Body of pancreas (tissue), 4 donors: ENCODE measurements at regions not wholly inside any gene's neighbourhood (a gene's known extent, or its start where the extent isn't known, plus 50 kb on each side); places are given as distances from the start of the nearest gene placed in this dataset.

ENCODE experiments used
- ATAC-seq: fragments of 150-250 bp; one replicate; pipeline ENCODE4 v1.9.1; 2016
- DNase-seq, 4 donors: peaks; one replicate each; pipeline ENCODE4 v3.0.0-alpha.2; 2019
- H3K27ac ChIP-seq, 4 donors: fragments of 200-600 bp; sonication (generic); 1 replicate in 3 of 4; 2 replicates in 1 of 4; pipeline versions ENCODE4 v1.5.1 to v1.6.1; 2016 to 2019; ENCODE audit warnings: mild to moderate bottlenecking in 1 of 4, mixed read lengths in 1 of 4, moderate library complexity in 1 of 4
- H3K27me3 ChIP-seq, 2 donors: fragments of 200-600 bp; sonication (generic); one replicate each; pipeline ENCODE4 v1.6.0; 2016; ENCODE audit warnings: mild to moderate bottlenecking in 1 of 2
- H3K36me3 ChIP-seq, 2 donors: fragments of 200-600 bp; sonication (generic); replicated peaks in 1 of 2; 2 replicates each; pipeline ENCODE4 v1.5.1; 2016; ENCODE audit warnings: low read depth in 2 of 2; ENCODE audit not compliant: insufficient read depth in 1 of 2
- H3K4me1 ChIP-seq: fragments of 200-600 bp; sonication (generic); one replicate; pipeline ENCODE4 v1.6.0; 2016
- H3K4me3 ChIP-seq, 2 donors: fragments of 200-600 bp; sonication (generic); 1 replicate in 1 of 2; 2 replicates in 1 of 2; pipeline ENCODE4 v1.5.1; 2016 to 2019
- H3K9me3 ChIP-seq, 3 donors: fragments of 200-600 bp; sonication (generic); 1 replicate in 2 of 3; 2 replicates in 1 of 3; pipeline ENCODE4 v1.5.1; 2016
- POLR2A ChIP-seq, 3 donors: fragments of 450-650 bp; IDR thresholded peaks; one replicate each; pipeline ENCODE4 v1.6.1; 2016; ENCODE audit warnings: antibody characterized with exemption in 3 of 3, mild to moderate bottlenecking in 2 of 3
- WGBS, 2 donors: methylation state at CpG; one replicate each; pipeline ENCODE4 v1.1.5; 2017; 5-methylcytosine and 5-hydroxymethylcytosine counted together
- intact Hi-C: fragments of 100-400 bp; cut with DNase I; formaldehyde crosslinking; loops from one replicate; pipeline ENCODE4 v1.15.1; 2023
- TF ChIP-seq, protein P1 (sequence below), 7 experiments: fragments of 450-650 bp in 4 of 7; fragments of 200-600 bp in 3 of 7; sonication (generic) in 3 of 7; IDR thresholded peaks; one replicate each; pipeline ENCODE4 v1.5.1; 2016 to 2019; ENCODE audit warnings: antibody characterized with exemption in 7 of 7

GRCh38 chr11:70672991-70673653 is 274.8 kb downstream of the CTTN start:
- Histone ChIP-seq H3K27ac (no peak overlapping the region), H3K4me1 (no peaks in the 10 kb centered on the region), H3K4me3 (no peak overlapping the region), H3K9me3 (no peaks in the 10 kb centered on the region), H3K36me3 (no peaks in the 10 kb centered on the region), H3K27me3 (no peaks in the 10 kb centered on the region)
- intact Hi-C loops = no loop called here
- no peak for DNase-seq
- ATAC-seq = no peak
- WGBS, 2 donors = 95 to 98% methylated on average over 8 of the region's 8 CpGs
- TF ChIP-seq, protein P1, sequence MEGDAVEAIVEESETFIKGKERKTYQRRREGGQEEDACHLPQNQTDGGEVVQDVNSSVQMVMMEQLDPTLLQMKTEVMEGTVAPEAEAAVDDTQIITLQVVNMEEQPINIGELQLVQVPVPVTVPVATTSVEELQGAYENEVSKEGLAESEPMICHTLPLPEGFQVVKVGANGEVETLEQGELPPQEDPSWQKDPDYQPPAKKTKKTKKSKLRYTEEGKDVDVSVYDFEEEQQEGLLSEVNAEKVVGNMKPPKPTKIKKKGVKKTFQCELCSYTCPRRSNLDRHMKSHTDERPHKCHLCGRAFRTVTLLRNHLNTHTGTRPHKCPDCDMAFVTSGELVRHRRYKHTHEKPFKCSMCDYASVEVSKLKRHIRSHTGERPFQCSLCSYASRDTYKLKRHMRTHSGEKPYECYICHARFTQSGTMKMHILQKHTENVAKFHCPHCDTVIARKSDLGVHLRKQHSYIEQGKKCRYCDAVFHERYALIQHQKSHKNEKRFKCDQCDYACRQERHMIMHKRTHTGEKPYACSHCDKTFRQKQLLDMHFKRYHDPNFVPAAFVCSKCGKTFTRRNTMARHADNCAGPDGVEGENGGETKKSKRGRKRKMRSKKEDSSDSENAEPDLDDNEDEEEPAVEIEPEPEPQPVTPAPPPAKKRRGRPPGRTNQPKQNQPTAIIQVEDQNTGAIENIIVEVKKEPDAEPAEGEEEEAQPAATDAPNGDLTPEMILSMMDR (IDR thresholded peaks at IDR 0.05) = no peak
- TF ChIP-seq POLR2A (IDR thresholded peaks at IDR 0.05) = no peak

DNA sequence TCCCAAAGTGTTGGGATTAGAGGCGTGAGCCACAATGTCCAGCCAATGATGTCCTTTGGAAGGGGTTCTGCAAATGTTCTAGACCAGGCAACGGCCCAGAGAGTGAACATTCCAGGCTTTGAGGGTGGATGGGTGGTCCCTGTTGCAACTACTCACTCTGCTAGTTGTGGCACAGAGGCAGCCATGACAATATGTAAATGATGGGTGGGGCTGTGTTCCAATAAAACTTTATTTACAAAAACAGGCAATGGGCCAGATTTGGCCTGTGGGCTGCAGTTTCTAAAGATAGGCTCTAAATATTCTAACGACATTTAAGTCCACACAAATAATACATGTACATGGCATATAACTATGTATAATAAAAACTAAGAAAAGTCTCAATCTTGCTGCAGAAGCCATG is 276.3 kb downstream of the CTTN start:
- no peak for TF ChIP-seq POLR2A (IDR thresholded peaks at IDR 0.05)
- TF ChIP-seq, protein P1 (IDR thresholded peaks at IDR 0.05) = no peak
- no peak for DNase-seq
- H3K9me3 ChIP-seq = no peaks in the 10 kb centered on the region
- H3K4me1 ChIP-seq = no peaks in the 10 kb centered on the region
- ATAC-seq = no peak
- no peak overlapping the region for H3K27ac ChIP-seq
- no peak overlapping the region for H3K4me3 ChIP-seq
- H3K27me3 ChIP-seq = no peaks in the 10 kb centered on the region
- WGBS, 2 donors = 86 to 90% methylated on average over 3 of the region's 3 CpGs
- no peaks in the 10 kb centered on the region for H3K36me3 ChIP-seq
- intact Hi-C loops = no loop called here

DNA sequence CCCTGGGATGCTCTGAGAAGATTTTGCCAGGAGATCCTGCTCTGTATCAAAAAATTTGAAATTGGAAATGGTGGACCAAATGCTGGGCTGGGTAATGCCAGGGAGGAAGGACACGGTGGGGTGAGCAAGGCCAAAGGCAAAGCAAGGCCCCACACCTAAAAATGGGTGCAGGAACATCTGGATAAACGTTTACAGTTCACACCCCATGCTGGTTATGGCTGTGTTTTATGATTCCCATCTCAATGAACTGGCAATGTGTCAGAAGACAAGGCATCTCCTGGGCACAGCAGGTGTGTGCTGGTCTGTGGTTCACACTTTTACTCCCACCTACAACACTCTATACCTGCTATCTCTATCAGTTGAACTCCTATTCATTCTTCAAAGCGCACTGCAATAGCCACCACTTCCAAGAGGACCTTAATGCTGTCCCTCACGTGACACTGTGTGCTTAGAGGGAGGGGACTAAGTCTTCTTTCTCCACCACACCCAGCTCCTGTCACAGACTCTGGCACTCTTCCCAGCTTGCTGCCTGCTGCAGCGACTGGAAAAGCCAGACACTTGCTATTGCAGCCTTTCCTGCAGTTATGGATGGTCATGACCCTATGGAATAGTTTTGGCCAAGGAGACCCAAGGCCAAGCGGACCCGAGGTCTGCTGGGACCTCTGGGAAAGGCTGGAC is 277.5 kb downstream of the CTTN start:
- Histone ChIP-seq H3K4me3 (no peak overlapping the region), H3K36me3 (no peaks in the 10 kb centered on the region), H3K27ac (no peak overlapping the region), H3K27me3 (no peaks in the 10 kb centered on the region), H3K9me3 (no peaks in the 10 kb centered on the region), H3K4me1 (no peaks in the 10 kb centered on the region)
- WGBS, 2 donors = 73 to 74% methylated on average over 7 of the region's 7 CpGs
- no peak for ATAC-seq
- TF ChIP-seq, protein P1 (IDR thresholded peaks at IDR 0.05) = no peak
- no peak for TF ChIP-seq POLR2A (IDR thresholded peaks at IDR 0.05)
- DNase-seq = no peak
- intact Hi-C loops = no loop called here

GRCh38 chr11:70677232-70677916 is 279.0 kb downstream of the CTTN start:
- Histone ChIP-seq H3K9me3 (no peaks in the 10 kb centered on the region), H3K4me3 (no peak overlapping the region), H3K27ac (no peak overlapping the region), H3K4me1 (no peaks in the 10 kb centered on the region), H3K36me3 (no peaks in the 10 kb centered on the region), H3K27me3 (no peaks in the 10 kb centered on the region)
- WGBS, 2 donors = 90 to 97% methylated on average over 14 to 19 of the region's 19 CpGs
- no peak for TF ChIP-seq POLR2A (IDR thresholded peaks at IDR 0.05)
- TF ChIP-seq, protein P1 (IDR thresholded peaks at IDR 0.05) = no peak
- intact Hi-C loops = no loop called here
- no peak for ATAC-seq
- DNase-seq = no peak
